ENCODE measurements at regions not wholly inside any gene's neighbourhood (a gene's known extent, or its start where the extent isn't known, plus 50 kb on each side); places are given as distances from the start of the nearest gene placed in this dataset.
"Not testable (repeated sequence)": the region's sequence is repeated elsewhere in the genome, so short reads cannot be mapped to it uniquely, and the experiment has no call there.

DNA sequence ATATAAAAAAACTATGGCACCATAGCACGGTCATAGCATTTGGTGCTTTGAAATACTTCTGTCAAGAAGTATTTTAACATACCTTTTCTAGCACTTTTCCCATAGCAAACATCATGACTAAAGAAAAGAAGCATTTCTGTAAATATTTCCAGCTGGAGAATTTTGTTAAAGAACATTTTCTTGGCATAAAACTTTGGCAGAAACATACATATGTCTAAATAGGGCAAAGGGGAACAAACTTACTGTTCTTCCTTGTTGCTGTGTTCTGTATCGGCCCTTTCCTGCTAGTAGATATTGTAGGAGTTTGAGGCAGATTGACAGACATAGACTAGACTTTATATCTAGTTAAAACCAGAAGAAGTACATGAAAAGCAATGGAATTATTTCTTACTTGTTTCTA, 2368.5 kb downstream of the PCDH7 start:
- 59 to 60% methylated on average over 2 of the region's 2 CpGs for WGBS, 2 donors
- Histone ChIP-seq H3K27ac (ENCODE audit: low read depth in 2 of 2, low read length in 1 of 2) (no peak overlapping the region), H3K27me3 (ENCODE audit: control insufficient read depth in 1 of 2, insufficient read depth in 2 of 2, low read length in 2 of 2) (no peaks in the 10 kb centered on the region), H3K36me3 (ENCODE audit: control insufficient read depth in 2 of 2, insufficient read depth in 2 of 2, low read length in 1 of 2) (no peaks in the 10 kb centered on the region), H3K9me3 (ENCODE audit: control insufficient read depth in 2 of 2, insufficient read depth in 1 of 2, low read depth in 1 of 2, low read length in 1 of 2) (no peaks in the 10 kb centered on the region), H3K4me3 (ENCODE audit: low read depth in 1 of 2, low read length in 2 of 2) (no peak overlapping the region), H3K4me1 (ENCODE audit: control insufficient read depth in 2 of 2, insufficient read depth in 2 of 2, low read length in 1 of 2) (no peaks in the 10 kb centered on the region)

- Histone ChIP-seq H3K36me3 (ENCODE audit: control insufficient read depth in 2 of 2, insufficient read depth in 2 of 2, low read length in 1 of 2) (no peaks in the 10 kb centered on the region), H3K27ac (ENCODE audit: low read depth in 2 of 2, low read length in 1 of 2) (no peak overlapping the region), H3K4me1 (ENCODE audit: control insufficient read depth in 2 of 2, insufficient read depth in 2 of 2, low read length in 1 of 2) (no peaks in the 10 kb centered on the region), H3K27me3 (ENCODE audit: control insufficient read depth in 1 of 2, insufficient read depth in 2 of 2, low read length in 2 of 2) (no peaks in the 10 kb centered on the region), H3K4me3 (ENCODE audit: low read depth in 1 of 2, low read length in 2 of 2) (no peak overlapping the region), H3K9me3 (ENCODE audit: control insufficient read depth in 2 of 2, insufficient read depth in 1 of 2, low read depth in 1 of 2, low read length in 1 of 2) (no peaks in the 10 kb centered on the region)
- 83 to 88% methylated on average over 6 of the region's 6 CpGs for WGBS, 2 donors
Measured at GRCh38 chr4:33090910-33091309, 2370.7 kb downstream of the PCDH7 start.

GRCh38 chr4:33091961-33092360, 2371.8 kb downstream of the PCDH7 start:
- H3K9me3 ChIP-seq (ENCODE audit: control insufficient read depth in 2 of 2, insufficient read depth in 1 of 2, low read depth in 1 of 2, low read length in 1 of 2): no peaks in the 10 kb centered on the region

DNA sequence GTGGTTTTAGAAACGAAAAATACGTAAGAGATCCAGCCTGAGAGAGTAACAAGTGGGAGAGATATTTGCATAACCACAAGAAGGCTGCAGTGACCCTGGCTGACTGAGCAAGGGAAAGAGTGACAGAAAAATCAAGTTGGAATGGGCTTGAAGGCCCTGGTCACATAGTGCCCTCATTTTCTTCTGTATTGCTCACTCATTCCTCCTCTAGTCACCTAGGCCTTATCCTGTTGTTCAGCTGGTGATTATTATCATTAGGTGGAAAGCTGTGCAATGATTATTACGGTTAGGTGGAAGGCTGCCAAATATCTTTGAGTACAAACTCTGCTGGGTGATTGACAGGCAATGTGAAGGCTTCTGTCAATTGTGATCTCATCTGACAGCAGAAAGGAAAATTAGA, 2384.1 kb downstream of the PCDH7 start:
- H3K36me3 ChIP-seq (ENCODE audit: control insufficient read depth in 2 of 2, insufficient read depth in 2 of 2, low read length in 1 of 2): no peaks in the 10 kb centered on the region
- WGBS, 2 donors: 49 to 52% methylated on average over 3 of the region's 3 CpGs
- no peak overlapping the region for H3K27ac ChIP-seq (ENCODE audit: low read depth in 2 of 2, low read length in 1 of 2)
- no peak overlapping the region for H3K4me3 ChIP-seq (ENCODE audit: low read depth in 1 of 2, low read length in 2 of 2)
- no peaks in the 10 kb centered on the region for H3K4me1 ChIP-seq (ENCODE audit: control insufficient read depth in 2 of 2, insufficient read depth in 2 of 2, low read length in 1 of 2)
- H3K9me3 ChIP-seq (ENCODE audit: control insufficient read depth in 2 of 2, insufficient read depth in 1 of 2, low read depth in 1 of 2, low read length in 1 of 2): no peaks in the 10 kb centered on the region
- H3K27me3 ChIP-seq (ENCODE audit: control insufficient read depth in 1 of 2, insufficient read depth in 2 of 2, low read length in 2 of 2): no peaks in the 10 kb centered on the region

More at GRCh38 chr4:33091961-33092360, 2371.8 kb downstream of the PCDH7 start:
- no peaks in the 10 kb centered on the region for H3K36me3 ChIP-seq (ENCODE audit: control insufficient read depth in 2 of 2, insufficient read depth in 2 of 2, low read length in 1 of 2)
- H3K4me3 ChIP-seq (ENCODE audit: low read depth in 1 of 2, low read length in 2 of 2): no peak overlapping the region
- WGBS, 2 donors: 75 to 80% methylated on average over 3 of the region's 3 CpGs
- H3K27me3 ChIP-seq (ENCODE audit: control insufficient read depth in 1 of 2, insufficient read depth in 2 of 2, low read length in 2 of 2): no peaks in the 10 kb centered on the region
- no peak overlapping the region for H3K27ac ChIP-seq (ENCODE audit: low read depth in 2 of 2, low read length in 1 of 2)
- H3K4me1 ChIP-seq (ENCODE audit: control insufficient read depth in 2 of 2, insufficient read depth in 2 of 2, low read length in 1 of 2): no peaks in the 10 kb centered on the region

GRCh38 chr4:33107814-33108213, 2387.6 kb downstream of the PCDH7 start:
- no peaks in the 10 kb centered on the region for H3K27me3 ChIP-seq (ENCODE audit: control insufficient read depth in 1 of 2, insufficient read depth in 2 of 2, low read length in 2 of 2)
- H3K36me3 ChIP-seq (ENCODE audit: control insufficient read depth in 2 of 2, insufficient read depth in 2 of 2, low read length in 1 of 2): no peaks in the 10 kb centered on the region
- H3K9me3 ChIP-seq (ENCODE audit: control insufficient read depth in 2 of 2, insufficient read depth in 1 of 2, low read depth in 1 of 2, low read length in 1 of 2): no peaks in the 10 kb centered on the region
- no peaks in the 10 kb centered on the region for H3K4me1 ChIP-seq (ENCODE audit: control insufficient read depth in 2 of 2, insufficient read depth in 2 of 2, low read length in 1 of 2)
- 85% methylated on average over 2 of the region's 2 CpGs for WGBS, 2 donors
- no peak overlapping the region for H3K4me3 ChIP-seq (ENCODE audit: low read depth in 1 of 2, low read length in 2 of 2)
- H3K27ac ChIP-seq (ENCODE audit: low read depth in 2 of 2, low read length in 1 of 2): no peak overlapping the region

DNA sequence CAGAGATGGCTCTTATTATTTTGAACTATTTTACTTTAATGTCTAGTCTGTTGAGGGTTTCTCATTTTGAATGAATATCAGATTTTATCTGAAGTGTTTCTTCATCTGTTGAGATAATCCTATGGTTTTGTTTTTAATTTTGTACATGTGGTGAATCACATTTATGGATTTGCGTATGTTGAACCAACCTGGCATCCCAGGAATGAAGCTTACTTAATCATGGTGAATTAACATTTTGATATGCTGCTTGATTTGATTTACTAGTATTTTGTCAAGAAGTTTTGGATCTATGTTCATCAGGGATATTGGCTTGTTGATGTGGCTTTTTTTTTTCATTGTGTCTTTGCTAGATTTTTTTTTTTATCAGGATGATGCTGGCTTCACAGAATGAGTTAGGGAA, 2390.9 kb downstream of the PCDH7 start:
- H3K4me3 ChIP-seq (ENCODE audit: low read depth in 1 of 2, low read length in 2 of 2): no peak overlapping the region
- no peaks in the 10 kb centered on the region for H3K36me3 ChIP-seq (ENCODE audit: control insufficient read depth in 2 of 2, insufficient read depth in 2 of 2, low read length in 1 of 2)
- no peaks in the 10 kb centered on the region for H3K4me1 ChIP-seq (ENCODE audit: control insufficient read depth in 2 of 2, insufficient read depth in 2 of 2, low read length in 1 of 2)
- H3K27me3 ChIP-seq (ENCODE audit: control insufficient read depth in 1 of 2, insufficient read depth in 2 of 2, low read length in 2 of 2): no peaks in the 10 kb centered on the region
- no peak overlapping the region for H3K27ac ChIP-seq (ENCODE audit: low read depth in 2 of 2, low read length in 1 of 2)
- no peaks in the 10 kb centered on the region for H3K9me3 ChIP-seq (ENCODE audit: control insufficient read depth in 2 of 2, insufficient read depth in 1 of 2, low read depth in 1 of 2, low read length in 1 of 2)
- WGBS, 2 donors: 81 to 82% methylated on average over 1 of the region's 1 CpG

- H3K36me3 ChIP-seq (ENCODE audit: control insufficient read depth in 2 of 2, insufficient read depth in 2 of 2, low read length in 1 of 2): no peaks in the 10 kb centered on the region
- H3K4me1 ChIP-seq (ENCODE audit: control insufficient read depth in 2 of 2, insufficient read depth in 2 of 2, low read length in 1 of 2): no peaks in the 10 kb centered on the region
- no peaks in the 10 kb centered on the region for H3K9me3 ChIP-seq (ENCODE audit: control insufficient read depth in 2 of 2, insufficient read depth in 1 of 2, low read depth in 1 of 2, low read length in 1 of 2)
- H3K27ac ChIP-seq (ENCODE audit: low read depth in 2 of 2, low read length in 1 of 2): no peak overlapping the region
- H3K27me3 ChIP-seq (ENCODE audit: control insufficient read depth in 1 of 2, insufficient read depth in 2 of 2, low read length in 2 of 2): no peaks in the 10 kb centered on the region
- H3K4me3 ChIP-seq (ENCODE audit: low read depth in 1 of 2, low read length in 2 of 2): no peak overlapping the region
- 85 to 86% methylated on average over 3 of the region's 3 CpGs for WGBS, 2 donors
Measured at GRCh38 chr4:33116871-33117270, 2396.7 kb downstream of the PCDH7 start.

GRCh38 chr4:33126002-33126401, 2405.8 kb downstream of the PCDH7 start:
- Histone ChIP-seq H3K4me1 (ENCODE audit: control insufficient read depth in 2 of 2, insufficient read depth in 2 of 2, low read length in 1 of 2) (no peaks in the 10 kb centered on the region), H3K27me3 (ENCODE audit: control insufficient read depth in 1 of 2, insufficient read depth in 2 of 2, low read length in 2 of 2) (no peaks in the 10 kb centered on the region), H3K36me3 (ENCODE audit: control insufficient read depth in 2 of 2, insufficient read depth in 2 of 2, low read length in 1 of 2) (no peaks in the 10 kb centered on the region), H3K27ac (ENCODE audit: low read depth in 2 of 2, low read length in 1 of 2) (no peak overlapping the region), H3K4me3 (ENCODE audit: low read depth in 1 of 2, low read length in 2 of 2) (no peak overlapping the region), H3K9me3 (ENCODE audit: control insufficient read depth in 2 of 2, insufficient read depth in 1 of 2, low read depth in 1 of 2, low read length in 1 of 2) (no peaks in the 10 kb centered on the region)
- 77 to 89% methylated on average over 1 of the region's 1 CpG for WGBS, 2 donors

DNA sequence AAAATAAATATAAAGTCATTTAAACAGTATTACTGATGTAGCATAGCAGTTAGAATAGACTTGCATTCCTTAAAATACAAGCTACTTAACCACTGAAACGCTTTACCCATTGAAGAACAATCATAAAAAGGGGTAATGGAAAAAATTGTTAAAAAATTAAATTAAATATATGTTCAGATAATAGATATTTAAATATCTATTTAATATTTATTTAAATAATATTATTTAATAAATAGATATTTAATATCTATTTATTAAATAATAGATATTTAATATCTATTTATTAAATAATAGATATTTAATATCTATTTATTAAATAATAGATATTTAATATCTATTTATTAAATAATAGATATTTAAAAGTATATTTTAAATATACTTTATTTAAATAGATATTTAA, 2410.5 kb downstream of the PCDH7 start:
- WGBS, 2 donors: 83 to 85% methylated on average over 1 of the region's 1 CpG
- not testable (repeated sequence) for H3K27ac ChIP-seq (ENCODE audit: low read depth in 2 of 2, low read length in 1 of 2); H3K9me3 ChIP-seq (ENCODE audit: control insufficient read depth in 2 of 2, insufficient read depth in 1 of 2, low read depth in 1 of 2, low read length in 1 of 2); H3K4me1 ChIP-seq (ENCODE audit: control insufficient read depth in 2 of 2, insufficient read depth in 2 of 2, low read length in 1 of 2); H3K36me3 ChIP-seq (ENCODE audit: control insufficient read depth in 2 of 2, insufficient read depth in 2 of 2, low read length in 1 of 2); H3K4me3 ChIP-seq (ENCODE audit: low read depth in 1 of 2, low read length in 2 of 2); H3K27me3 ChIP-seq (ENCODE audit: control insufficient read depth in 1 of 2, insufficient read depth in 2 of 2, low read length in 2 of 2)

- WGBS, 2 donors: 41 to 47% methylated on average over 2 of the region's 2 CpGs
- Histone ChIP-seq H3K36me3 (ENCODE audit: control insufficient read depth in 2 of 2, insufficient read depth in 2 of 2, low read length in 1 of 2) (no peaks in the 10 kb centered on the region), H3K4me1 (ENCODE audit: control insufficient read depth in 2 of 2, insufficient read depth in 2 of 2, low read length in 1 of 2) (no peaks in the 10 kb centered on the region)
Measured at GRCh38 chr4:33133723-33134122, 2413.6 kb downstream of the PCDH7 start.

More at GRCh38 chr4:33133723-33134122, 2413.6 kb downstream of the PCDH7 start:
- H3K27me3 ChIP-seq (ENCODE audit: control insufficient read depth in 1 of 2, insufficient read depth in 2 of 2, low read length in 2 of 2): no peaks in the 10 kb centered on the region
- no peak overlapping the region for H3K27ac ChIP-seq (ENCODE audit: low read depth in 2 of 2, low read length in 1 of 2)
- H3K4me3 ChIP-seq (ENCODE audit: low read depth in 1 of 2, low read length in 2 of 2): no peak overlapping the region
- H3K9me3 ChIP-seq (ENCODE audit: control insufficient read depth in 2 of 2, insufficient read depth in 1 of 2, low read depth in 1 of 2, low read length in 1 of 2): no peaks in the 10 kb centered on the region

Data from esophagus (tissue), 2 donors.